ENCODE measurements at regions not wholly inside any gene's neighbourhood (a gene's known extent, or its start where the extent isn't known, plus 50 kb on each side); places are given as distances from the start of the nearest gene placed in this dataset.

DNA sequence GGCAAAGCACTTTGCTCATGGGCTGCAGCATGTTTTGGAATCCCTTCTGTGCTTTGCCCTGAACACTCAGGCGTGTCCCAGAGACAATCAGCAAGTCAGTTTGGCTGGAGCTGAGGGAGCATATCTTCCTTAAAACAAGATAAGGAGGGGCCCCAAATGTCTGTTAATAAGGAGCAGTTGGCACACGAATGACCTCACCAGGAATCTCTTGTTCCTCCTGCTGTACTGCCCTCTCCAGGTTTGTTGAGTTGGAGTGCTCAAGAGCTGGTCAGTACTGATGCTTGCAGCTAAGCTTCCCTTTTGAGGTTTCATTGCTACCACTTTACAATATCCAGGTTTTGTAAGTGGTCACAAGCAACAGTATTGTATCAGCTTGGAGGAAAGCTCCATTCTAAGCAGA lies 101.3 kb upstream of the EGFLAM start:
- in situ Hi-C loops (cut with MboI; ENCODE audit: low pct_unique_long_range_greater_than_20kb, low sequenced_read_pairs, unreplicated experiment) = no loop called here
- no peak for DNase-seq (ENCODE audit: low spot score)
- TF ChIP-seq, protein P1, sequence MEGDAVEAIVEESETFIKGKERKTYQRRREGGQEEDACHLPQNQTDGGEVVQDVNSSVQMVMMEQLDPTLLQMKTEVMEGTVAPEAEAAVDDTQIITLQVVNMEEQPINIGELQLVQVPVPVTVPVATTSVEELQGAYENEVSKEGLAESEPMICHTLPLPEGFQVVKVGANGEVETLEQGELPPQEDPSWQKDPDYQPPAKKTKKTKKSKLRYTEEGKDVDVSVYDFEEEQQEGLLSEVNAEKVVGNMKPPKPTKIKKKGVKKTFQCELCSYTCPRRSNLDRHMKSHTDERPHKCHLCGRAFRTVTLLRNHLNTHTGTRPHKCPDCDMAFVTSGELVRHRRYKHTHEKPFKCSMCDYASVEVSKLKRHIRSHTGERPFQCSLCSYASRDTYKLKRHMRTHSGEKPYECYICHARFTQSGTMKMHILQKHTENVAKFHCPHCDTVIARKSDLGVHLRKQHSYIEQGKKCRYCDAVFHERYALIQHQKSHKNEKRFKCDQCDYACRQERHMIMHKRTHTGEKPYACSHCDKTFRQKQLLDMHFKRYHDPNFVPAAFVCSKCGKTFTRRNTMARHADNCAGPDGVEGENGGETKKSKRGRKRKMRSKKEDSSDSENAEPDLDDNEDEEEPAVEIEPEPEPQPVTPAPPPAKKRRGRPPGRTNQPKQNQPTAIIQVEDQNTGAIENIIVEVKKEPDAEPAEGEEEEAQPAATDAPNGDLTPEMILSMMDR (IDR thresholded peaks at IDR 0.05; ENCODE audit: extremely low read depth, insufficient read depth, missing control alignments) = no peak

DNA sequence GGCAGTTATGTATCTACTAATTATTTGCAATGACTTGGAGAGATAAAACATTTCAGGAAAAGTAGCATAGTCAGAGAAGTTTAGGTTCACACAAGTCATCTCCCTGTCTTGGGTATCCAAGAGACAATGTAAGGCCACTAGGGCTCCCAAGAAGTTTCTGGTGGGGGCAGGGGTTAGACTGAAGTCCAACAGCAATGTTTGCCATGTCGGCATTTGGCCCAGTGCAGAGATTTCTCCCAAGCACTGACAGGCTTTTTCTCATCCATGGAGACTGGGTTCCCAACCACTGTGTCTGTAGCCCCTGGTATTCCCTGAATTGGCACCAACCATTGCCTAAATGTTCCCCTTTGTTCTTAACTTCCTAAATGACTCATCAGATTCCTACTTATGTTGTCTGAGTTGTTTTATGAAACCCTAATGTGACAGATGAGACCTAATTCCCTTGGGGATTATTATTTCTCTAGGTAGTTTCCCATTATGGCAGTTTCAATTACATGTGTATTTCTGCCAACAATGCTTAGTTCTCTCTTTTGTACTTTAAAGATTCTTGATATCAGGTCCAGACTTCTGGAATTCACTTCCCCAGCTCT lies 103.6 kb upstream of the EGFLAM start:
- TF ChIP-seq, protein P1 (IDR thresholded peaks at IDR 0.05; ENCODE audit: extremely low read depth, insufficient read depth, missing control alignments) = no peak
- DNase-seq (ENCODE audit: low spot score) = no peak
- in situ Hi-C loops (cut with MboI; ENCODE audit: low pct_unique_long_range_greater_than_20kb, low sequenced_read_pairs, unreplicated experiment) = no loop called here

DNA sequence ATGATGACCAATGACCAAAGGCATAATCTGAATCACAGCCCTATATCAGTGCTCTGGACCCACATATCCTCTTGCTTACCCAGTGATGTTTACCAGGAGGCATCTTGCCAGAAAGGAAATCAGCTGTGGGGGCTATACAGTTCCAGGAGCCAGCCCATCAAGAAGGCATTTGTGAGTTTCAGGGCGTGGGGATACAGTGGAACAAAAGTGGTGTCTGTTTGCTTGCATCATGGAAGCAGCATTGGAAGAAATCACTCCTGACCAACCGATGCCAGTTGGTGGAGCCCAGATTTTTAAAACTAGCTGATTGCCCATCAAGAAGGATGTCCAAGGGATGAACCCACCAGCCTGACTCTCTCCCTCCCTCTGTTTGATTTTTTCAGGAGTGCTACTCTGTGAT lies 106.5 kb upstream of the EGFLAM start:
- no peak for DNase-seq (ENCODE audit: low spot score)
- TF ChIP-seq, protein P1 (IDR thresholded peaks at IDR 0.05; ENCODE audit: extremely low read depth, insufficient read depth, missing control alignments) = no peak
- in situ Hi-C loops (cut with MboI; ENCODE audit: low pct_unique_long_range_greater_than_20kb, low sequenced_read_pairs, unreplicated experiment) = no loop called here

DNA sequence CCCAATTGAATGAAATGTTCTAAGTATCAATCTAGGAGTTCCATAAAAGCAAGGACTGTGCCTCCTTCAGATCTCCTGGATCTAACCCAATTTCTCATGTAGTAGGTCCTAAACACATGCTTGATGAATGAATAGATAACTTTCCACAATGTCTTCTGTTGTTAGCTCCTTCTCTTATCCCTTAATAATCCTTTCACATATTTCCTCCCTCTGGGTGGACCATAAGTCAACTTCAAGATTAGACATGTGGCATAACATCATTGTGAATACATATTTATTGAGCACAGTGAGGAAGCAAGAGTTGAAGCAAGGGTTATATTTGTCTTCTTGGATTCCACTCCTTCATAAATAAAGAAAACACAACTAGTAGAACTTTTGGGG lies 108.6 kb upstream of the EGFLAM start:
- no peak for DNase-seq (ENCODE audit: low spot score)
- in situ Hi-C loops (cut with MboI; ENCODE audit: low pct_unique_long_range_greater_than_20kb, low sequenced_read_pairs, unreplicated experiment) = no loop called here
- TF ChIP-seq, protein P1 (IDR thresholded peaks at IDR 0.05; ENCODE audit: extremely low read depth, insufficient read depth, missing control alignments) = no peak

DNA sequence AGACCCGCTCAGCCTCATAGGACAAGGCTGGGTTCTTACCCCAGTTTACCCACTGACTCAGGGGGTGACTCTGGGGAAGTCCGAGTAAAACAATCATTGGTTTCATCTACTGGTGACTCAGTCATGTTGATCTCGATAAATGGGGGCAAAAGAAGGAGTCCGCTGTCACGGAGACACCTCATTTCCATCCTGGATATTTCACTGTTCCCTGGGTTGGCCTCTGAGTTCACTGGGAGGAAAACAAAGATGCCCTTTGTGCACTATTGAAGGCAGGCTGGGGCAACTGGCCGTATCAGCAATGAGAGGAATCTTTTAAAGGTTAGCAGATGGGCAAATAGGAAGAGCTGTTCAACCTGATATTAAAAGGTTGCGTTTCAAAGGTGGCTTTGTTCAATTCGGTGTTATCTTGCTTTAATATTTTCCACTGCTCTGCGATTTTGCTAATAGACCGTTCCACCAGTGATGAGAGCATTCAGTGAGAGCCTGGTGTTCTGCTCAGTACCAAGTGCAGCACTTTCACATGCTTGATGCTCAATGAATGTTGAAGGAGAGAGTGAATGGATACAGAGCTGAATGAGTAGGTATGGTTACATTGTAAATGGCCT lies 110.2 kb upstream of the EGFLAM start:
- no peak for DNase-seq (ENCODE audit: low spot score)
- in situ Hi-C loops (cut with MboI; ENCODE audit: low pct_unique_long_range_greater_than_20kb, low sequenced_read_pairs, unreplicated experiment) = no loop called here
- TF ChIP-seq, protein P1 (IDR thresholded peaks at IDR 0.05; ENCODE audit: extremely low read depth, insufficient read depth, missing control alignments) = no peak

DNA sequence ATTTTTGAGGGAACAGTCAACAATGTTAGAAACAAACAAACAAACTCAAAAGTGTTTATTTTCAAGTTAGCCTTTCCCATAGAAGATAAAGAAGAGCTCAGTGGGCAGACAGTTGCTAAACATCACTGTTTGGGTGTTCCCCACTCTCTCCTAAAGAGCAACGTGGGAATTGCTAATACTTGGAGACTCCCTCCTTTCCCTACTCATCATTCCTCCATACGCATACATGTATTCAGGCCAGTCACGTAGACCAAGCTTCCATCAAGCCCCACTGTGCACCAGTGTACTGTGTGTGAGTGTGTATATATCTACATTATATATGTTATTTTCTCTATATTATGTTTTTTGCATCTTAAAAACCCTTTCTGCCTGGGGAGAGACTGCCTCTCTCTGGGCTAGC lies 115.0 kb upstream of the EGFLAM start:
- no peak for DNase-seq (ENCODE audit: low spot score)
- TF ChIP-seq, protein P1 (IDR thresholded peaks at IDR 0.05; ENCODE audit: extremely low read depth, insufficient read depth, missing control alignments) = no peak
- in situ Hi-C loops (cut with MboI; ENCODE audit: low pct_unique_long_range_greater_than_20kb, low sequenced_read_pairs, unreplicated experiment) = no loop called here

Measured in GM13977 (cell line).